Calu3 (cell line): ENCODE measurements at regions not wholly inside any gene's neighbourhood (a gene's known extent, or its start where the extent isn't known, plus 50 kb on each side); places are given as distances from the start of the nearest gene placed in this dataset.

Experiments used
- BruUV-seq: library from RNA; stranded (reverse); fragments of 400-500 nt; replicated peaks from 2 replicates; lab custom pipeline; 2021; lab: Mats Ljungman, UMichigan
- CTCF ChIA-PET: fragments of 300-600 bp; sonication (Branson Sonifier 250); formaldehyde crosslinking; loops from one replicate; lab custom pipeline; 2022; ENCODE audit warnings: antibody characterized with exemption; lab: Charles Lee
- DNase-seq: peaks from one replicate; pipeline ENCODE4 v3.0.0; 2022
- H3K27ac Mint-ChIP-seq: one replicate; pipeline ENCODE4 v1.8.0; 2022; ENCODE audit warnings: mixed read lengths; ENCODE audit not compliant: unreplicated experiment
- H3K27me3 Mint-ChIP-seq: one replicate; pipeline ENCODE4 v1.8.0; 2022; ENCODE audit warnings: mixed read lengths; ENCODE audit not compliant: unreplicated experiment
- H3K36me3 Mint-ChIP-seq: one replicate; pipeline ENCODE4 v1.8.0; 2022; ENCODE audit warnings: mild to moderate bottlenecking, moderate library complexity, mixed read lengths; ENCODE audit not compliant: insufficient read depth, unreplicated experiment
- H3K4me1 Mint-ChIP-seq: one replicate; pipeline ENCODE4 v1.8.0; 2022; ENCODE audit warnings: mild to moderate bottlenecking, low read depth, mixed read lengths; ENCODE audit not compliant: unreplicated experiment
- H3K4me3 Mint-ChIP-seq: one replicate; pipeline ENCODE4 v1.8.0; 2022; ENCODE audit warnings: mild to moderate bottlenecking, low read depth, moderate library complexity, mixed read lengths; ENCODE audit not compliant: unreplicated experiment
- H3K9me3 Mint-ChIP-seq: one replicate; pipeline ENCODE4 v1.8.0; 2022; ENCODE audit warnings: low read depth, mixed read lengths; ENCODE audit not compliant: unreplicated experiment
- CTCF ChIP-seq: fragments of 200-600 bp; IDR thresholded peaks from one replicate; pipeline ENCODE4 v1.8.0; 2022; ENCODE audit warnings: antibody characterized with exemption; ENCODE audit not compliant: unreplicated experiment
- intact Hi-C: fragments of 100-400 bp; cut with micrococcal nuclease; formaldehyde crosslinking; loops from one replicate; pipeline ENCODE4 v1.10.0; 2022; ENCODE audit not compliant: unreplicated experiment

- CTCF ChIA-PET: no interaction called here
- no peaks in the 10 kb centered on the region for H3K9me3 Mint-ChIP-seq
- H3K4me1 Mint-ChIP-seq: peaks cover 15% of the 10 kb centered on the region
- DNase-seq: no peak
- H3K36me3 Mint-ChIP-seq: peaks cover 7% of the 10 kb centered on the region
- H3K27me3 Mint-ChIP-seq: no peaks in the 10 kb centered on the region
- intact Hi-C loops: no loop called here
- H3K4me3 Mint-ChIP-seq: no peak overlapping the region
- no TSS peak for BruUV-seq
- H3K27ac Mint-ChIP-seq: no peak overlapping the region
- TF ChIP-seq CTCF: no peak
Measured at GRCh38 chr1:187275985-187276575, 447.3 kb downstream of the PLA2G4A start.

GRCh38 chr1:187276677-187277076 lies 447.9 kb downstream of the PLA2G4A start:
- no peak for DNase-seq
- CTCF ChIA-PET: no interaction called here
- intact Hi-C loops: no loop called here
- H3K9me3 Mint-ChIP-seq: no peaks in the 10 kb centered on the region
- peaks cover 9% of the 10 kb centered on the region for H3K36me3 Mint-ChIP-seq
- no peak overlapping the region for H3K4me3 Mint-ChIP-seq
- no peaks in the 10 kb centered on the region for H3K27me3 Mint-ChIP-seq
- peaks cover 19% of the 10 kb centered on the region for H3K4me1 Mint-ChIP-seq
- BruUV-seq: no TSS peak
- no peak for TF ChIP-seq CTCF
- no peak overlapping the region for H3K27ac Mint-ChIP-seq

GRCh38 chr1:187280031-187280430 lies 451.3 kb downstream of the PLA2G4A start:
- CTCF ChIA-PET: interaction anchor here (0.6 kb wide), 1 partner anchor 163 kb away, joined by 6 read pairs; no protein-coding TSS in a partner anchor
- peaks cover 9% of the 10 kb centered on the region for H3K36me3 Mint-ChIP-seq
- no peak for TF ChIP-seq CTCF
- no peak overlapping the region for H3K4me3 Mint-ChIP-seq
- H3K4me1 Mint-ChIP-seq: peaks cover 16% of the 10 kb centered on the region
- BruUV-seq: no TSS peak
- no peak overlapping the region for H3K27ac Mint-ChIP-seq
- DNase-seq: no peak
- no peaks in the 10 kb centered on the region for H3K9me3 Mint-ChIP-seq
- no peaks in the 10 kb centered on the region for H3K27me3 Mint-ChIP-seq
- intact Hi-C loops: no loop called here

GRCh38 chr1:187281085-187281484 lies 452.3 kb downstream of the PLA2G4A start:
- H3K9me3 Mint-ChIP-seq: no peaks in the 10 kb centered on the region
- H3K27me3 Mint-ChIP-seq: no peaks in the 10 kb centered on the region
- DNase-seq: no peak
- no TSS peak for BruUV-seq
- no peak overlapping the region for H3K27ac Mint-ChIP-seq
- H3K36me3 Mint-ChIP-seq: peaks cover 4% of the 10 kb centered on the region
- TF ChIP-seq CTCF: no peak
- H3K4me1 Mint-ChIP-seq: peaks cover 9% of the 10 kb centered on the region
- CTCF ChIA-PET: no interaction called here
- no peak overlapping the region for H3K4me3 Mint-ChIP-seq
- intact Hi-C loops: no loop called here
